DMS114 treated with DMSO at 0.1 percent for 48 hours (cell line): ENCODE measurements at regions not wholly inside any gene's neighbourhood (a gene's known extent, or its start where the extent isn't known, plus 50 kb on each side); places are given as distances from the start of the nearest gene placed in this dataset.

Source experiments
- DNase-seq: peaks from one replicate; lab custom pipeline; 2025; ENCODE audit not compliant: unreplicated experiment; lab: John Stamatoyannopoulos, UW

GRCh38 chr2:29974086-29974485 is 52.7 kb upstream of the ALK start:
- no peak for DNase-seq

GRCh38 chr2:29977284-29977683 is 55.9 kb upstream of the ALK start:
- no peak for DNase-seq

GRCh38 chr2:29981402-29981801 is 60.0 kb upstream of the ALK start:
- DNase-seq, result no peak

- DNase-seq, result no peak
These were observed 61.9 kb upstream of the ALK start for GRCh38 chr2:29983308-29983707.

GRCh38 chr2:29987146-29987545 is 65.8 kb upstream of the ALK start:
- no peak for DNase-seq

GRCh38 chr2:29990129-29990528 is 68.7 kb upstream of the ALK start:
- no peak for DNase-seq

- DNase-seq, result no peak
These were observed 69.7 kb upstream of the ALK start for GRCh38 chr2:29991086-29991485.

- DNase-seq, result no peak
These were observed 73.9 kb upstream of the ALK start for GRCh38 chr2:29995241-29995640.

GRCh38 chr2:30003128-30003527 is 81.7 kb upstream of the ALK start:
- no peak for DNase-seq

- DNase-seq, result no peak
These were observed 101.2 kb upstream of the ALK start for GRCh38 chr2:30022444-30023071.

GRCh38 chr2:30024281-30024680 is 102.9 kb upstream of the ALK start:
- DNase-seq, result no peak

- peak; percentile 17 for DNase-seq
These were observed 105.0 kb upstream of the ALK start for GRCh38 chr2:30026091-30027055.

GRCh38 chr2:30029804-30030203 is 108.4 kb upstream of the ALK start:
- DNase-seq, result no peak

- DNase-seq, result no peak
These were observed 109.0 kb upstream of the ALK start for GRCh38 chr2:30030361-30030760.

GRCh38 chr2:30031184-30031583 is 109.8 kb upstream of the ALK start:
- DNase-seq, result no peak

GRCh38 chr2:30034052-30034775 is 112.6 kb upstream of the YPEL5 start:
- no peak for DNase-seq

GRCh38 chr2:30037016-30037415 is 109.8 kb upstream of the YPEL5 start:
- DNase-seq, result no peak

GRCh38 chr2:30038419-30038818 is 108.4 kb upstream of the YPEL5 start:
- DNase-seq, result no peak

GRCh38 chr2:30039101-30039500 is 107.7 kb upstream of the YPEL5 start:
- no peak for DNase-seq

- no peak for DNase-seq
These were observed 106.7 kb upstream of the YPEL5 start for GRCh38 chr2:30040147-30040546.

- no peak for DNase-seq
These were observed 104.9 kb upstream of the YPEL5 start for GRCh38 chr2:30041884-30042283.

- no peak for DNase-seq
These were observed 100.4 kb upstream of the YPEL5 start for GRCh38 chr2:30046396-30046795.
